IMR-90 (cell line): ENCODE measurements at regions not wholly inside any gene's neighbourhood (a gene's known extent, or its start where the extent isn't known, plus 50 kb on each side); places are given as distances from the start of the nearest gene placed in this dataset.

Experiments used
- ATAC-seq: fragments of 200-7000 bp; cut with Tn5 transposase; 2 replicates; pipeline ENCODE4 v1.9.1; 2020; ENCODE audit warnings: low read depth, mild to moderate bottlenecking, moderate library complexity
- BruUV-seq: library from RNA; stranded (reverse); fragments of 400-500 nt; replicated peaks from 2 replicates; lab custom pipeline; 2021; lab: Mats Ljungman, UMichigan
- CTCF ChIA-PET: fragments of 300-600 bp; formaldehyde crosslinking; extraction: SDS; loops from one replicate; lab custom pipeline; 2021; ENCODE audit warnings: antibody characterized with exemption; lab: Yijun Ruan, JAX
- POLR2A ChIA-PET: fragments of 300-600 bp; sonication (Branson Sonifier 250); formaldehyde crosslinking; loops from one replicate; lab custom pipeline; 2022; ENCODE audit warnings: antibody characterized with exemption; ENCODE audit not compliant: unreplicated experiment; lab: Charles Lee
- DNase-seq: peaks from one replicate; pipeline ENCODE4 v3.0.0; 2013
- H2AFZ ChIP-seq: replicated peaks from 2 replicates; pipeline ENCODE3; 2013; ENCODE audit warnings: low read length, mild to moderate bottlenecking; ENCODE audit not compliant: poor library complexity
- H2AK5ac ChIP-seq: 2 replicates; pipeline ENCODE4 v1.6.1; 2013; ENCODE audit warnings: low read depth, low read length, inconsistent platforms
- H2AK9ac ChIP-seq: replicated peaks from 2 replicates; pipeline ENCODE3; 2013; ENCODE audit warnings: mild to moderate bottlenecking, low read depth, low read length, moderate library complexity; ENCODE audit not compliant: poor library complexity
- H2BK120ac ChIP-seq: 2 replicates; pipeline ENCODE4 v1.6.1; 2013; ENCODE audit warnings: low read depth, low read length, inconsistent platforms
- H2BK15ac ChIP-seq: 3 replicates; pipeline ENCODE4 v1.6.1; 2013; ENCODE audit warnings: low read depth, low read length, inconsistent platforms
- H2BK20ac ChIP-seq: 2 replicates; pipeline ENCODE4 v1.6.1; 2013; ENCODE audit warnings: low read depth, mild to moderate bottlenecking, inconsistent platforms, low read length, moderate library complexity
- H2BK5ac ChIP-seq: 2 replicates; pipeline ENCODE4 v1.6.1; 2013; ENCODE audit warnings: mild to moderate bottlenecking, low read depth, low read length, inconsistent platforms; ENCODE audit not compliant: poor library complexity, severe bottlenecking
- H3K14ac ChIP-seq: replicated peaks from 2 replicates; pipeline ENCODE4 v1.6.1; 2013; ENCODE audit warnings: low read depth, low read length, inconsistent platforms
- H3K18ac ChIP-seq: 2 replicates; pipeline ENCODE4 v1.6.1; 2013; ENCODE audit warnings: low read depth, low read length, control low read depth
- H3K23ac ChIP-seq: 2 replicates; pipeline ENCODE4 v1.6.1; 2013; ENCODE audit warnings: low read depth, low read length, inconsistent platforms
- H3K27ac ChIP-seq: 2 replicates; pipeline ENCODE4 v1.5.1; 2013; ENCODE audit warnings: mild to moderate bottlenecking, control low read depth, low read length; ENCODE audit not compliant: insufficient read depth
- H3K27me3 ChIP-seq: 2 replicates; pipeline ENCODE4 v1.6.1; 2013; ENCODE audit warnings: low read length; ENCODE audit not compliant: control insufficient read depth, insufficient read depth
- H3K36me3 ChIP-seq: 2 replicates; pipeline ENCODE4 v1.6.1; 2013; ENCODE audit warnings: low read length, mixed read lengths; ENCODE audit not compliant: control insufficient read depth, insufficient read depth
- H3K4ac ChIP-seq: 2 replicates; pipeline ENCODE4 v1.6.1; 2013; ENCODE audit warnings: low read depth, low read length, inconsistent platforms
- H3K4me1 ChIP-seq: 2 replicates; pipeline ENCODE4 v1.6.1; 2013; ENCODE audit warnings: low read length, mixed read lengths; ENCODE audit not compliant: control insufficient read depth, insufficient read depth
- H3K4me2 ChIP-seq: 2 replicates; pipeline ENCODE4 v1.6.1; 2013; ENCODE audit warnings: low read depth, mild to moderate bottlenecking, control low read depth, low read length, moderate library complexity
- H3K4me3 ChIP-seq: 2 replicates; pipeline ENCODE4 v1.5.1; 2013; ENCODE audit warnings: low read depth, mild to moderate bottlenecking, control low read depth, low read length, moderate library complexity; ENCODE audit not compliant: insufficient read depth
- H3K56ac ChIP-seq: 2 replicates; pipeline ENCODE4 v1.6.1; 2013; ENCODE audit warnings: low read length, inconsistent platforms; ENCODE audit not compliant: insufficient read depth; ENCODE audit errors: extremely low read depth
- H3K79me1 ChIP-seq, 2 experiments: 2 replicates each; pipeline ENCODE4 v1.6.1; 2013; ENCODE audit warnings: low read length in 2 of 2, inconsistent platforms in 1 of 2, low read depth in 1 of 2
- H3K9ac ChIP-seq: 2 replicates; pipeline ENCODE4 v1.6.1; 2013; ENCODE audit warnings: low read depth, low read length, control low read depth
- H3K9me1 ChIP-seq: 2 replicates; pipeline ENCODE4 v1.6.1; 2013; ENCODE audit warnings: low read length, inconsistent platforms; ENCODE audit not compliant: insufficient read depth
- H3K9me3 ChIP-seq: 2 replicates; pipeline ENCODE4 v1.6.1; 2013; ENCODE audit warnings: low read length; ENCODE audit not compliant: control insufficient read depth, insufficient read depth
- H4K20me1 ChIP-seq: 2 replicates; pipeline ENCODE4 v1.6.1; 2013; ENCODE audit warnings: low read length, inconsistent platforms; ENCODE audit not compliant: insufficient read depth
- H4K5ac ChIP-seq: 2 replicates; pipeline ENCODE4 v1.6.1; 2013; ENCODE audit warnings: mild to moderate bottlenecking, low read depth, low read length, control low read depth
- H4K8ac ChIP-seq, 2 experiments: 2 replicates each; pipeline ENCODE4 v1.6.1; 2013; ENCODE audit warnings: low read depth in 2 of 2, low read length in 2 of 2, control low read depth in 1 of 2, inconsistent platforms in 1 of 2
- H4K91ac ChIP-seq: 2 replicates; pipeline ENCODE4 v1.6.1; 2013; ENCODE audit warnings: low read depth, low read length, inconsistent platforms; ENCODE audit not compliant: insufficient read depth
- FOS ChIP-seq: fragments of 150-350 bp; IDR thresholded peaks from 2 replicates; pipeline ENCODE4 v1.6.1; 2016; ENCODE audit warnings: low read depth, low read length
- MAFK ChIP-seq: IDR thresholded peaks from 2 replicates; pipeline ENCODE4 v1.6.1; 2012; ENCODE audit warnings: low read depth, low read length, improper control_type of control experiment
- MAZ ChIP-seq: IDR thresholded peaks from 2 replicates; pipeline ENCODE4 v1.6.1; 2012; ENCODE audit warnings: low read depth, mild to moderate bottlenecking, low read length, improper control_type of control experiment, moderate library complexity, borderline replicate concordance
- MXI1 ChIP-seq: IDR thresholded peaks from 2 replicates; pipeline ENCODE4 v1.6.1; 2012; ENCODE audit warnings: low read depth, mild to moderate bottlenecking, low read length, moderate library complexity, borderline replicate concordance
- NFE2L2 ChIP-seq: fragments of 150-350 bp; IDR thresholded peaks from 2 replicates; pipeline ENCODE4 v1.6.1; 2016; ENCODE audit warnings: low read depth, mild to moderate bottlenecking, low read length
- POLR2A ChIP-seq: IDR thresholded peaks from 2 replicates; pipeline ENCODE4 v1.6.1; 2012; ENCODE audit warnings: mild to moderate bottlenecking, low read depth, low read length
- RCOR1 ChIP-seq: IDR thresholded peaks from 2 replicates; pipeline ENCODE4 v1.6.1; 2012; ENCODE audit warnings: mild to moderate bottlenecking, low read length, improper control_type of control experiment; ENCODE audit not compliant: insufficient replicate concordance
- dilution Hi-C: fragments of 300-500 bp; cut with HindIII; formaldehyde crosslinking; loops from one replicate; pipeline ENCODE4 v1.14.3; 2018; ENCODE audit warnings: low sequenced_read_pairs; ENCODE audit not compliant: unreplicated experiment
- in situ Hi-C: fragments of 300-500 bp; cut with MboI; formaldehyde crosslinking; loops from 3 replicates; pipeline ENCODE4 v1.14.3; 2019; ENCODE audit warnings: low sequenced_read_pairs, inconsistent platforms, mixed read lengths
- intact Hi-C: fragments of 100-400 bp; cut with micrococcal nuclease; formaldehyde crosslinking; loops from 2 replicates; pipeline ENCODE4 v1.10.0; 2022

- in situ Hi-C loops, result no loop called here
- Histone ChIP-seq H2BK15ac (no peak overlapping the region), H2BK5ac (no peak overlapping the region), H3K9me1 (no peaks in the 10 kb centered on the region), H3K4me2 (no peak overlapping the region), H3K4me1 (peaks cover 2% of the 10 kb centered on the region; the same call in 1 of the 2 replicates), H2BK120ac (no peak overlapping the region), H3K56ac (no peak overlapping the region), H4K20me1 (no peaks in the 10 kb centered on the region), H2AK9ac (no peak overlapping the region), H2BK20ac (no peak overlapping the region), H4K5ac (no peak overlapping the region), H3K9me3 (no peaks in the 10 kb centered on the region), H3K14ac (no peak overlapping the region), H3K79me1 (no peaks in the 10 kb centered on the region), H2AK5ac (no peak overlapping the region), H3K18ac (no peak overlapping the region; the same call in 1 of the 2 replicates), H3K4me3 (no peak overlapping the region), H3K4ac (no peak overlapping the region), H4K8ac (no peak overlapping the region), H4K91ac (no peak overlapping the region), H3K27ac (no peak overlapping the region), H3K27me3 (peaks cover 2% of the 10 kb centered on the region; the same call in 1 of the 2 replicates), H3K23ac (no peak overlapping the region), H2AFZ (no peak overlapping the region), H3K36me3 (no peaks in the 10 kb centered on the region), H3K9ac (no peak overlapping the region)
- ATAC-seq, result no peak
- TF ChIP-seq FOS, result no peak
- no peak for TF ChIP-seq NFE2L2
- TF ChIP-seq MAFK, result no peak
- TF ChIP-seq RCOR1, result no peak
- TF ChIP-seq POLR2A, result no peak
- no peak for TF ChIP-seq MAZ
- TF ChIP-seq MXI1, result no peak
- intact Hi-C loops, result no loop called here
- dilution Hi-C loops, result no loop called here
- ChIA-PET CTCF (no interaction called here), POLR2A (no interaction called here)
- BruUV-seq, result no TSS peak
- no peak for DNase-seq
These were observed 73.7 kb downstream of the MAGEB17 start for GRCh38 chrX:16240968-16241367.
